Mesothelial cell of epicardium (in vitro differentiated cells): ENCODE measurements at regions not wholly inside any gene's neighbourhood (a gene's known extent, or its start where the extent isn't known, plus 50 kb on each side); places are given as distances from the start of the nearest gene placed in this dataset.

Experiments
- DNase-seq, 2 experiments: peaks; one replicate each; pipeline ENCODE4 v3.0.0; 2021; ENCODE audit warnings: low spot score in 2 of 2; ENCODE audit not compliant: unreplicated experiment in 2 of 2
- H3K27ac Mint-ChIP-seq: 2 replicates; pipeline ENCODE4 v1.8.0; 2021; ENCODE audit warnings: mixed read lengths
- H3K27me3 Mint-ChIP-seq: 2 replicates; pipeline ENCODE4 v1.8.0; 2021; ENCODE audit warnings: low read depth, mixed read lengths
- H3K36me3 Mint-ChIP-seq: 2 replicates; pipeline ENCODE4 v1.8.0; 2021; ENCODE audit warnings: mixed read lengths
- H3K4me1 Mint-ChIP-seq: 2 replicates; pipeline ENCODE4 v1.8.0; 2021; ENCODE audit warnings: mixed read lengths
- H3K4me3 Mint-ChIP-seq: 2 replicates; pipeline ENCODE4 v1.8.0; 2021; ENCODE audit warnings: mild to moderate bottlenecking, moderate library complexity, mixed read lengths
- H3K9me3 Mint-ChIP-seq: 2 replicates; pipeline ENCODE4 v1.8.0; 2021; ENCODE audit warnings: mixed read lengths
- TF ChIP-seq, protein P1 (sequence below): fragments of 200-600 bp; sonication (generic); IDR thresholded peaks from one replicate; pipeline ENCODE4 v1.5.0; 2021; ENCODE audit warnings: antibody characterized with exemption; ENCODE audit not compliant: unreplicated experiment

GRCh38 chr2:831225-831536 is 119.5 kb upstream of the SNTG2 start:
- no peaks in the 10 kb centered on the region for H3K36me3 Mint-ChIP-seq
- DNase-seq = no peak
- no peaks in the 10 kb centered on the region for H3K4me1 Mint-ChIP-seq
- H3K27ac Mint-ChIP-seq = no peak overlapping the region
- H3K27me3 Mint-ChIP-seq = peaks cover 25% of the 10 kb centered on the region
- TF ChIP-seq, protein P1, sequence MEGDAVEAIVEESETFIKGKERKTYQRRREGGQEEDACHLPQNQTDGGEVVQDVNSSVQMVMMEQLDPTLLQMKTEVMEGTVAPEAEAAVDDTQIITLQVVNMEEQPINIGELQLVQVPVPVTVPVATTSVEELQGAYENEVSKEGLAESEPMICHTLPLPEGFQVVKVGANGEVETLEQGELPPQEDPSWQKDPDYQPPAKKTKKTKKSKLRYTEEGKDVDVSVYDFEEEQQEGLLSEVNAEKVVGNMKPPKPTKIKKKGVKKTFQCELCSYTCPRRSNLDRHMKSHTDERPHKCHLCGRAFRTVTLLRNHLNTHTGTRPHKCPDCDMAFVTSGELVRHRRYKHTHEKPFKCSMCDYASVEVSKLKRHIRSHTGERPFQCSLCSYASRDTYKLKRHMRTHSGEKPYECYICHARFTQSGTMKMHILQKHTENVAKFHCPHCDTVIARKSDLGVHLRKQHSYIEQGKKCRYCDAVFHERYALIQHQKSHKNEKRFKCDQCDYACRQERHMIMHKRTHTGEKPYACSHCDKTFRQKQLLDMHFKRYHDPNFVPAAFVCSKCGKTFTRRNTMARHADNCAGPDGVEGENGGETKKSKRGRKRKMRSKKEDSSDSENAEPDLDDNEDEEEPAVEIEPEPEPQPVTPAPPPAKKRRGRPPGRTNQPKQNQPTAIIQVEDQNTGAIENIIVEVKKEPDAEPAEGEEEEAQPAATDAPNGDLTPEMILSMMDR = no peak
- no peak overlapping the region for H3K4me3 Mint-ChIP-seq
- no peaks in the 10 kb centered on the region for H3K9me3 Mint-ChIP-seq

GRCh38 chr2:830419-831224 is 120.0 kb upstream of the SNTG2 start:
- Mint-ChIP-seq H3K4me3 (no peak overlapping the region), H3K27ac (no peak overlapping the region), H3K27me3 (peaks cover 25% of the 10 kb centered on the region), H3K9me3 (no peaks in the 10 kb centered on the region), H3K4me1 (no peaks in the 10 kb centered on the region), H3K36me3 (no peaks in the 10 kb centered on the region)
- TF ChIP-seq, protein P1 = no peak
- DNase-seq = no peak

- Mint-ChIP-seq H3K4me1 (no peaks in the 10 kb centered on the region), H3K36me3 (no peaks in the 10 kb centered on the region), H3K9me3 (no peaks in the 10 kb centered on the region), H3K4me3 (no peak overlapping the region), H3K27me3 (peaks cover 20% of the 10 kb centered on the region), H3K27ac (no peak overlapping the region)
- no peak for DNase-seq
- TF ChIP-seq, protein P1 = no peak
Measured at GRCh38 chr2:829047-829446, 121.6 kb upstream of the SNTG2 start.

GRCh38 chr2:824954-825353 is 125.7 kb upstream of the SNTG2 start:
- no peak for DNase-seq
- Mint-ChIP-seq H3K4me1 (no peaks in the 10 kb centered on the region), H3K9me3 (no peaks in the 10 kb centered on the region), H3K36me3 (no peaks in the 10 kb centered on the region), H3K27ac (no peak overlapping the region), H3K27me3 (peaks cover 16% of the 10 kb centered on the region), H3K4me3 (no peak overlapping the region)
- TF ChIP-seq, protein P1 = no peak

GRCh38 chr2:824524-824923 is 126.1 kb upstream of the SNTG2 start:
- peaks cover 13% of the 10 kb centered on the region for H3K27me3 Mint-ChIP-seq
- H3K27ac Mint-ChIP-seq = no peak overlapping the region
- H3K9me3 Mint-ChIP-seq = no peaks in the 10 kb centered on the region
- H3K36me3 Mint-ChIP-seq = no peaks in the 10 kb centered on the region
- DNase-seq = no peak
- no peak overlapping the region for H3K4me3 Mint-ChIP-seq
- no peaks in the 10 kb centered on the region for H3K4me1 Mint-ChIP-seq
- TF ChIP-seq, protein P1 = no peak
